Trophoblast cell (in vitro differentiated cells and primary cell): ENCODE measurements at regions not wholly inside any gene's neighbourhood (a gene's known extent, or its start where the extent isn't known, plus 50 kb on each side); places are given as distances from the start of the nearest gene placed in this dataset.

Experiments used
- DNase-seq, 2 donors: peaks; one replicate each; pipeline ENCODE4 v3.0.0-alpha.2; 2016
- H2AFZ ChIP-seq: 2 replicates; pipeline ENCODE4 v1.6.1; 2013; ENCODE audit warnings: low read length, moderate library complexity, mild to moderate bottlenecking; ENCODE audit not compliant: insufficient read depth, poor library complexity
- H2AK5ac ChIP-seq: 2 replicates; pipeline ENCODE4 v1.6.1; 2013; ENCODE audit warnings: mild to moderate bottlenecking, low read length
- H2BK120ac ChIP-seq: 2 replicates; pipeline ENCODE4 v1.6.1; 2013; ENCODE audit warnings: low read length, mild to moderate bottlenecking, moderate library complexity; ENCODE audit not compliant: insufficient read depth, poor library complexity
- H2BK12ac ChIP-seq: 2 replicates; pipeline ENCODE4 v1.6.1; 2013; ENCODE audit warnings: mild to moderate bottlenecking, low read length, moderate library complexity
- H2BK5ac ChIP-seq: 2 replicates; pipeline ENCODE4 v1.6.1; 2013; ENCODE audit warnings: low read length, low read depth, moderate library complexity, mild to moderate bottlenecking; ENCODE audit not compliant: poor library complexity
- H3K14ac ChIP-seq: 2 replicates; pipeline ENCODE4 v1.6.1; 2013; ENCODE audit warnings: mild to moderate bottlenecking, low read length
- H3K18ac ChIP-seq: 2 replicates; pipeline ENCODE4 v1.6.1; 2013; ENCODE audit warnings: mild to moderate bottlenecking, low read length
- H3K23ac ChIP-seq: 2 replicates; pipeline ENCODE4 v1.6.1; 2013; ENCODE audit warnings: low read length
- H3K27ac ChIP-seq: 2 replicates; pipeline ENCODE4 v1.5.1; 2013; ENCODE audit warnings: low read depth, mild to moderate bottlenecking, inconsistent platforms, low read length, moderate library complexity
- H3K27me3 ChIP-seq: 2 replicates; pipeline ENCODE4 v1.6.1; 2013; ENCODE audit warnings: inconsistent platforms, mild to moderate bottlenecking, low read length, moderate library complexity; ENCODE audit not compliant: insufficient read depth
- H3K36me3 ChIP-seq, 2 experiments: 1 replicate in 1 of 2; 2 replicates in 1 of 2; pipeline ENCODE4 v1.6.1; 2013; ENCODE audit warnings: low read length in 2 of 2, mild to moderate bottlenecking in 2 of 2, moderate library complexity in 1 of 2; ENCODE audit not compliant: insufficient read depth in 2 of 2, control insufficient read depth in 1 of 2
- H3K4ac ChIP-seq: 2 replicates; pipeline ENCODE4 v1.6.1; 2013; ENCODE audit warnings: low read depth, mild to moderate bottlenecking, low read length, moderate library complexity
- H3K4me1 ChIP-seq, 2 experiments: 1 replicate in 1 of 2; 2 replicates in 1 of 2; pipeline ENCODE4 v1.6.1; 2013; ENCODE audit warnings: low read length in 2 of 2, mild to moderate bottlenecking in 2 of 2, moderate library complexity in 1 of 2; ENCODE audit not compliant: insufficient read depth in 2 of 2, control insufficient read depth in 1 of 2
- H3K4me2 ChIP-seq: 2 replicates; pipeline ENCODE4 v1.6.1; 2013; ENCODE audit warnings: inconsistent platforms, mild to moderate bottlenecking, low read length, moderate library complexity
- H3K4me3 ChIP-seq: 2 replicates; pipeline ENCODE4 v1.5.1; 2013; ENCODE audit warnings: mild to moderate bottlenecking, low read depth, low read length, inconsistent platforms
- H3K79me1 ChIP-seq: one replicate; pipeline ENCODE4 v1.6.1; 2013; ENCODE audit warnings: low read length
- H3K79me2 ChIP-seq: 2 replicates; pipeline ENCODE4 v1.6.1; 2013; ENCODE audit warnings: low read length, mild to moderate bottlenecking; ENCODE audit not compliant: control insufficient read depth, insufficient read depth, poor library complexity
- H3K9ac ChIP-seq: 2 replicates; pipeline ENCODE4 v1.6.1; 2013; ENCODE audit warnings: mild to moderate bottlenecking, low read length
- H3K9me3 ChIP-seq: 2 replicates; pipeline ENCODE4 v1.6.1; 2013; ENCODE audit warnings: low read depth, mild to moderate bottlenecking, control low read depth, inconsistent platforms, low read length; ENCODE audit not compliant: insufficient read depth
- H4K12ac ChIP-seq: 2 replicates; pipeline ENCODE4 v1.6.1; 2013; ENCODE audit warnings: low read depth, mild to moderate bottlenecking, low read length, moderate library complexity
- H4K8ac ChIP-seq: 2 replicates; pipeline ENCODE4 v1.6.1; 2013; ENCODE audit warnings: low read depth, mild to moderate bottlenecking, low read length, moderate library complexity
- H4K91ac ChIP-seq: one replicate; pipeline ENCODE4 v1.6.1; 2013; ENCODE audit warnings: low read depth, mild to moderate bottlenecking, low read length, moderate library complexity
- whole genome bisulfite sequencing: extraction: QIAGEN DNeasy Blood & Tissue Kit; methylation state at CpG from one replicate; pipeline ENCODE4 v1.1.7; 2013; ENCODE audit warnings: missing lambda C conversion rate; ENCODE audit not compliant: insufficient read length, insufficient coverage; ENCODE audit errors: extremely low coverage; 5-methylcytosine and 5-hydroxymethylcytosine counted together

DNA sequence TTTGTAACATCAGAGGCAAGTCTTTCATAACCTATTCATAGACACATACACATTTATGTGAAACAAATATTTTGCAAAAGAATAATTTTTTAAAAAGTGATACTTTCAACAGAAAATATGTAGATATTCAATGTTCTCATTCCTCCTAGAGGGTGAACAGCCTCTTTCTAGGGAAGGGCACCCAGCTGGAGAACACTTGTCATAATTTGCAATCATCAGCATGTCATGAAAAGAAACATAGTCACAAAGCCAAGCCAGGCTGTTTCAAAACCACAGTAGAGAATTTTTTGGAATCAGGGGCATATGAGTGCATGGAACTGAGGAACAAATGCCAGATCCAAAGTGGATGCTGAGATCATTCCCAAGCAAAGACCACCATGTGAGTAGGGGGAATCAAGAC is 406.9 kb upstream of the ADAMTS9 start:
- no peaks in the 10 kb centered on the region for H3K9me3 ChIP-seq

DNA sequence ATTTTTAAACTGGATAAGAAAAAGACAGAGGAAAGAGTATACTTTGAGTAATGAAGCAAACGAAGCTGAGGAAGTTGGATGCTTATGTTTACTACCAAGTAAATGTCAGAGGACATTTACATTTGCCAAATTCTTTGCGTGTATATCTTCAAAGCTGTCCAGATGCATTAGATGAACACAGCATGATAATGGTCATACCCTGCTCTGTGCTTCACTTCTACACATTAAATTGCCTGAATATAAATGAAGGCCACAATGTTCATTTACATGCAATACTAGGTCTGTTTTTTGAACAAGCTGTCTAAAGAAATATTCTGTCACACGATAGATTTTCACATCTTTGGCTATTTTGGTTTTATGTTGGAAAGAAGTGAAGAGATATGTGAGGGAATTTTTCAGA is 405.8 kb upstream of the ADAMTS9 start:
- Histone ChIP-seq H3K9ac (no peak overlapping the region), H3K4ac (no peak overlapping the region), H3K18ac (no peak overlapping the region), H3K23ac (no peak overlapping the region), H2BK120ac (no peak overlapping the region), H3K36me3 (no peaks in the 10 kb centered on the region), H2BK12ac (no peak overlapping the region), H3K4me3 (no peak overlapping the region), H3K79me1 (no peaks in the 10 kb centered on the region), H2AFZ (no peak overlapping the region), H4K8ac (no peak overlapping the region), H4K12ac (no peak overlapping the region), H3K14ac (no peak overlapping the region), H3K27ac (no peak overlapping the region), H3K4me2 (no peak overlapping the region), H3K9me3 (no peaks in the 10 kb centered on the region), H3K27me3 (no peaks in the 10 kb centered on the region), H4K91ac (no peak overlapping the region), H2AK5ac (no peak overlapping the region), H3K4me1 (peaks cover 0 to 2% of the 10 kb centered on the region in 2 experiments), H2BK5ac (no peak overlapping the region), H3K79me2 (peaks cover 1% of the 10 kb centered on the region)
- DNase-seq = no peak
- no CpG with 5 or more reads among the region's 3 CpGs for WGBS

More for the DNA sequence above, 406.9 kb upstream of the ADAMTS9 start:
- H4K12ac ChIP-seq = no peak overlapping the region
- H3K9ac ChIP-seq = no peak overlapping the region
- H3K18ac ChIP-seq = no peak overlapping the region
- peaks cover 0 to 2% of the 10 kb centered on the region in 2 experiments for H3K4me1 ChIP-seq
- no peak overlapping the region for H3K4me2 ChIP-seq
- no peak overlapping the region for H3K23ac ChIP-seq
- H3K27ac ChIP-seq = no peak overlapping the region
- H3K4ac ChIP-seq = no peak overlapping the region
- H2AFZ ChIP-seq = no peak overlapping the region
- H2BK5ac ChIP-seq = no peak overlapping the region
- peak overlapping the region; percentile 7 for H2AK5ac ChIP-seq
- no peaks in the 10 kb centered on the region for H3K36me3 ChIP-seq
- H3K4me3 ChIP-seq = no peak overlapping the region
- H4K91ac ChIP-seq = no peak overlapping the region
- no peak overlapping the region for H3K14ac ChIP-seq
- no peak for DNase-seq
- H4K8ac ChIP-seq = no peak overlapping the region
- no peaks in the 10 kb centered on the region for H3K79me1 ChIP-seq
- peak overlapping the region; percentile 3 for H2BK12ac ChIP-seq
- no peaks in the 10 kb centered on the region for H3K27me3 ChIP-seq
- H2BK120ac ChIP-seq = no peak overlapping the region
- peaks cover 1% of the 10 kb centered on the region for H3K79me2 ChIP-seq

DNA sequence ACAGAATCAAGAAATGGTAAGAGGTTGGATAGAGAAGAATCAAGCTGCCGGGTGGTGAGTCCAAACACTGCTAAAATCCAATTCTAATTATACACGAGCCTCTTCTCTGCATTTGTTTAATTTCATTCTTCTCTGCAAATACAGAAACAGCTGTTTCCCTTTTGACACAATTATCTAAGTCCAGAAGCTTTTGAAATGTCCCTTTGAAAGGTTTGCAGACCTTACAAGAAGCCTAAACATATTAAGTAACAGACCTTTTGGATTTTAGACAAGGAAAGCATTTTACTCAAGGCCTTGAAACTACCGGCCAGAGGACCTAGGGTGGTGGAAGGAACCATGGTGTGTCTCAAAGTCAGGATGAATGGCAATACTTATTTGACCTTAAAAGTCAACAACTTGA is 403.8 kb upstream of the ADAMTS9 start:
- H3K79me1 ChIP-seq = no peaks in the 10 kb centered on the region
- H3K4me3 ChIP-seq = no peak overlapping the region
- H3K4me1 ChIP-seq = peaks cover 0 to 4% of the 10 kb centered on the region in 2 experiments
- H3K9ac ChIP-seq = no peak overlapping the region
- H3K9me3 ChIP-seq = no peaks in the 10 kb centered on the region
- no peak overlapping the region for H4K8ac ChIP-seq
- H3K18ac ChIP-seq = no peak overlapping the region
- no peaks in the 10 kb centered on the region for H3K27me3 ChIP-seq
- DNase-seq = no peak
- H2AK5ac ChIP-seq = no peak overlapping the region
- H2BK120ac ChIP-seq = no peak overlapping the region
- H3K36me3 ChIP-seq = no peaks in the 10 kb centered on the region
- H3K23ac ChIP-seq = no peak overlapping the region
- H3K4ac ChIP-seq = no peak overlapping the region
- H2BK12ac ChIP-seq = no peak overlapping the region
- no peak overlapping the region for H3K4me2 ChIP-seq
- no peak overlapping the region for H3K27ac ChIP-seq
- no peak overlapping the region for H2AFZ ChIP-seq
- no peak overlapping the region for H4K12ac ChIP-seq
- no peak overlapping the region for H4K91ac ChIP-seq
- WGBS = no CpG with 5 or more reads among the region's 3 CpGs
- H2BK5ac ChIP-seq = no peak overlapping the region
- H3K14ac ChIP-seq = no peak overlapping the region
- peaks cover 1% of the 10 kb centered on the region for H3K79me2 ChIP-seq

DNA sequence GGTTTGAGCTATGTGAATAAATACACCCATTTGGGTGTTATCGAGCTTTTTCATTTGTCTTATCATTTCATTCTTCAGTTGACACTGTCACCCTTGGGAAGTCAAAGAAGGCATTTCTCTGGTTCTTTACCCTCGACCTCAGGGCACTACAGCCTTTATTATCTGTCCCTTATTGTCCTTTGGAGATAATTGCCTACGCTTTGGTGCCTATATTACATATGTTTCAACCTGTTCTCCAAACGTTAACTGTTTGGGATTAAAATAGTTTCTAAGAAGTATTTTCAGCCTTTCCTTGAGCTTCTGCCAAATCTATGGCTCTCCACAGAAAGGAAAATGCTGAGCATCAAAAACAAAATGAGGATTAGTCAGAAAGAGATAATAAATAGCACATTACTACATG is 395.4 kb upstream of the ADAMTS9 start:
- Histone ChIP-seq H3K4me2 (no peak overlapping the region), H2AK5ac (no peak overlapping the region), H3K14ac (no peak overlapping the region), H3K23ac (no peak overlapping the region), H2BK12ac (no peak overlapping the region), H3K36me3 (no peaks in the 10 kb centered on the region), H3K27ac (peak overlapping the region; percentile 53), H3K4me3 (no peak overlapping the region), H4K12ac (no peak overlapping the region), H4K91ac (no peak overlapping the region), H3K9me3 (no peaks in the 10 kb centered on the region), H3K9ac (no peak overlapping the region), H2BK120ac (no peak overlapping the region), H3K79me1 (peaks cover 4% of the 10 kb centered on the region), H3K79me2 (peaks cover 1% of the 10 kb centered on the region), H2AFZ (no peak overlapping the region), H3K4me1 (peaks cover 0 to 11% of the 10 kb centered on the region in 2 experiments), H3K4ac (no peak overlapping the region), H3K18ac (no peak overlapping the region), H4K8ac (no peak overlapping the region), H3K27me3 (no peaks in the 10 kb centered on the region), H2BK5ac (no peak overlapping the region)
- no peak for DNase-seq
- WGBS = no CpG with 5 or more reads among the region's 4 CpGs
